Suprapubic skin (tissue), 4 donors: ENCODE measurements at regions not wholly inside any gene's neighbourhood (a gene's known extent, or its start where the extent isn't known, plus 50 kb on each side); places are given as distances from the start of the nearest gene placed in this dataset.
"Not testable (repeated sequence)": the region's sequence is repeated elsewhere in the genome, so short reads cannot be mapped to it uniquely, and the experiment has no call there.

Experiments used
- EP300 ChIP-seq: sonication (generic); formaldehyde crosslinking; IDR thresholded peaks from one replicate; pipeline ENCODE4 v1.6.1; 2017; ENCODE audit warnings: antibody characterized with exemption
- POLR2A ChIP-seq, 2 donors: fragments of 450-650 bp; IDR thresholded peaks; one replicate each; pipeline ENCODE4 v1.6.1; 2017; ENCODE audit warnings: antibody characterized with exemption in 2 of 2, mild to moderate bottlenecking in 2 of 2, moderate library complexity in 2 of 2
- POLR2AphosphoS5 ChIP-seq, 3 donors: sonication (generic); formaldehyde crosslinking; IDR thresholded peaks; one replicate each; pipeline ENCODE4 v1.6.1; 2017; ENCODE audit warnings: antibody characterized with exemption in 3 of 3
- TF ChIP-seq, protein P1 (sequence below), 2 donors: fragments of 200-600 bp in 1 of 2; fragments of 450-650 bp in 1 of 2; sonication (generic) in 1 of 2; IDR thresholded peaks; one replicate each; pipeline ENCODE4 v1.5.1; 2016 to 2019; ENCODE audit warnings: antibody characterized with exemption in 2 of 2, mild to moderate bottlenecking in 1 of 2, moderate library complexity in 1 of 2

- not testable (repeated sequence) for TF ChIP-seq POLR2A (IDR thresholded peaks at IDR 0.05); POLR2AphosphoS5 (IDR thresholded peaks at IDR 0.05); EP300
- TF ChIP-seq, protein P1, sequence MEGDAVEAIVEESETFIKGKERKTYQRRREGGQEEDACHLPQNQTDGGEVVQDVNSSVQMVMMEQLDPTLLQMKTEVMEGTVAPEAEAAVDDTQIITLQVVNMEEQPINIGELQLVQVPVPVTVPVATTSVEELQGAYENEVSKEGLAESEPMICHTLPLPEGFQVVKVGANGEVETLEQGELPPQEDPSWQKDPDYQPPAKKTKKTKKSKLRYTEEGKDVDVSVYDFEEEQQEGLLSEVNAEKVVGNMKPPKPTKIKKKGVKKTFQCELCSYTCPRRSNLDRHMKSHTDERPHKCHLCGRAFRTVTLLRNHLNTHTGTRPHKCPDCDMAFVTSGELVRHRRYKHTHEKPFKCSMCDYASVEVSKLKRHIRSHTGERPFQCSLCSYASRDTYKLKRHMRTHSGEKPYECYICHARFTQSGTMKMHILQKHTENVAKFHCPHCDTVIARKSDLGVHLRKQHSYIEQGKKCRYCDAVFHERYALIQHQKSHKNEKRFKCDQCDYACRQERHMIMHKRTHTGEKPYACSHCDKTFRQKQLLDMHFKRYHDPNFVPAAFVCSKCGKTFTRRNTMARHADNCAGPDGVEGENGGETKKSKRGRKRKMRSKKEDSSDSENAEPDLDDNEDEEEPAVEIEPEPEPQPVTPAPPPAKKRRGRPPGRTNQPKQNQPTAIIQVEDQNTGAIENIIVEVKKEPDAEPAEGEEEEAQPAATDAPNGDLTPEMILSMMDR (IDR thresholded peaks at IDR 0.05) = not testable (repeated sequence)
These were observed 257.4 kb downstream of the SPATA31A7 start for GRCh38 chr9:61447189-61447588.
